Panc1 (cell line): ENCODE measurements at regions not wholly inside any gene's neighbourhood (a gene's known extent, or its start where the extent isn't known, plus 50 kb on each side); places are given as distances from the start of the nearest gene placed in this dataset.

Experiments
- ATAC-seq: fragments of 200-7000 bp; cut with Tn5 transposase; 2 replicates; pipeline ENCODE4 v1.9.1; 2020; ENCODE audit warnings: mild to moderate bottlenecking, moderate library complexity
- BruUV-seq: library from RNA; stranded (reverse); fragments of 400-500 nt; replicated peaks from 2 replicates; lab custom pipeline; 2021; lab: Mats Ljungman, UMichigan
- CTCF ChIA-PET: fragments of 300-600 bp; sonication (Branson Sonifier 250); formaldehyde crosslinking; loops from one replicate; lab custom pipeline; 2022; ENCODE audit warnings: antibody characterized with exemption; lab: Charles Lee
- POLR2A ChIA-PET: fragments of 300-600 bp; sonication (Branson Sonifier 250); formaldehyde crosslinking; loops from one replicate; lab custom pipeline; 2022; ENCODE audit warnings: antibody characterized with exemption; lab: Charles Lee
- DNase-seq: peaks from one replicate; pipeline ENCODE4 v3.0.0-alpha.2; 2010; ENCODE audit warnings: low read depth, low spot score
- H3K27ac ChIP-seq: 2 replicates; pipeline ENCODE4 v1.5.1; 2011; ENCODE audit warnings: mild to moderate bottlenecking, low read length, inconsistent platforms
- H3K27me3 ChIP-seq: fragments of 200-500 bp; sonication (Bioruptor generic); 2 replicates; pipeline ENCODE4 v1.6.0; 2014; ENCODE audit warnings: low read length, inconsistent platforms; ENCODE audit not compliant: control insufficient read depth, insufficient read depth
- H3K36me3 ChIP-seq: fragments of 200-500 bp; sonication (Bioruptor generic); 2 replicates; pipeline ENCODE4 v1.5.1; 2014; ENCODE audit warnings: inconsistent platforms, mild to moderate bottlenecking, low read length, moderate library complexity; ENCODE audit not compliant: control insufficient read depth, insufficient read depth
- H3K4me1 ChIP-seq: 2 replicates; pipeline ENCODE4 v1.5.1; 2011; ENCODE audit warnings: inconsistent platforms, mild to moderate bottlenecking, low read length, moderate library complexity; ENCODE audit not compliant: control insufficient read depth, insufficient read depth
- H3K4me3 ChIP-seq, 2 experiments: 2 replicates each; pipeline ENCODE4 v1.5.1; 2011 to 2012; ENCODE audit warnings: low read depth in 2 of 2, low read length in 2 of 2, mild to moderate bottlenecking in 2 of 2, inconsistent platforms in 1 of 2, moderate library complexity in 1 of 2
- H3K9me3 ChIP-seq: fragments of 200-500 bp; sonication (Bioruptor generic); 2 replicates; pipeline ENCODE4 v1.5.1; 2014; ENCODE audit warnings: low read depth, mild to moderate bottlenecking, inconsistent platforms, low read length, moderate library complexity; ENCODE audit not compliant: control insufficient read depth, insufficient read depth
- CTCF ChIP-seq: fragments of 450-650 bp; IDR thresholded peaks from 2 replicates; pipeline ENCODE4 v1.5.1; 2017; ENCODE audit warnings: mild to moderate bottlenecking
- POLR2AphosphoS5 ChIP-seq: IDR thresholded peaks from 2 replicates; pipeline ENCODE4 v1.6.1; 2012; ENCODE audit warnings: mild to moderate bottlenecking, low read depth, low read length, moderate library complexity
- REST ChIP-seq, 2 experiments: IDR thresholded peaks; 2 replicates each; pipeline ENCODE4 v1.6.1; 2011 to 2012; ENCODE audit warnings: low read depth in 2 of 2, control low read depth in 1 of 2, low read length in 1 of 2, mild to moderate bottlenecking in 1 of 2, moderate library complexity in 1 of 2; ENCODE audit not compliant: insufficient read depth in 1 of 2
- SIN3A ChIP-seq: IDR thresholded peaks from 2 replicates; pipeline ENCODE4 v1.6.1; 2012; ENCODE audit warnings: low read depth, mild to moderate bottlenecking, low read length, moderate library complexity, borderline replicate concordance; ENCODE audit not compliant: insufficient read depth
- TCF7L2 ChIP-seq: IDR thresholded peaks from 2 replicates; pipeline ENCODE4 v1.6.1; 2011; ENCODE audit warnings: mild to moderate bottlenecking, low read depth, low read length, inconsistent platforms
- in situ Hi-C: cut with HindIII; loops from 2 replicates; pipeline ENCODE4 v1.10.0; 2016; ENCODE audit warnings: low sequenced_read_pairs, low pct_unique_long_range_greater_than_20kb
- intact Hi-C: fragments of 100-400 bp; cut with micrococcal nuclease; formaldehyde crosslinking; loops from one replicate; pipeline ENCODE4 v1.10.0; 2022; ENCODE audit not compliant: unreplicated experiment

DNA sequence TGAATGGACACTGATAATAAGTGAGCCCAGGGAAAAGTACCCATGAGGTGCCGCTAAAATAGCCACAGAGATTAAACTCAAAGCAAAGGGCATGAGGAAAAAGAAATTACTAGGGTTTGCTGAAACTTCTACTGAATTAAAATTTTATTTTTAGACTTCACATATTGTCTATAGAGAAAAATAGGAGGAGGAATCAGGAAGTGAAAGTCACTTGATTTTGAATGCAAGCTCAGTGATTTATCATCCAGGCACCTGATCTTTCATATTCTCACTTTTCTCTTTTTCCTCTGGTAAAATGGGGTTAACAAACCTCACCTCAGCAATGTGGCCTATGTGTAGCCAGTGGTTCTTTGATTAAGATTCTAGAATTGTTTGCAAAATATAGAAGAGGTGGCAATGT, 479.8 kb downstream of the BCL11B start:
- TF ChIP-seq POLR2AphosphoS5 (no peak), CTCF (no peak), SIN3A (no peak), REST (IDR thresholded peaks at IDR 0.05; ENCODE audit: insufficient read depth in 1 of 2, low read depth in 2 of 2, low read length in 1 of 2) (no peak), TCF7L2 (no peak)
- H3K27me3 ChIP-seq: no peaks in the 10 kb centered on the region; the same call in 1 of the 2 replicates
- BruUV-seq: no TSS peak

GRCh38 chr14:98798099-98798498, 473.9 kb downstream of the BCL11B start:
- no peak for TF ChIP-seq POLR2AphosphoS5
- no peak for TF ChIP-seq TCF7L2
- TF ChIP-seq REST (IDR thresholded peaks at IDR 0.05; ENCODE audit: insufficient read depth in 1 of 2, low read depth in 2 of 2, low read length in 1 of 2): no peak
- TF ChIP-seq CTCF: no peak
- no peak for TF ChIP-seq SIN3A
- no peaks in the 10 kb centered on the region for H3K36me3 ChIP-seq
- no peaks in the 10 kb centered on the region for H3K9me3 ChIP-seq
- DNase-seq: no peak
- CTCF ChIA-PET: no interaction called here
- BruUV-seq: no TSS peak
- in situ Hi-C loops: no loop called here
- H3K4me3 ChIP-seq: no peak overlapping the region
- no peak overlapping the region for H3K27ac ChIP-seq
- intact Hi-C loops: no loop called here
- ATAC-seq: no peak
- POLR2A ChIA-PET: no interaction called here
- H3K4me1 ChIP-seq: no peaks in the 10 kb centered on the region
- no peaks in the 10 kb centered on the region for H3K27me3 ChIP-seq

More for the DNA sequence above, 479.8 kb downstream of the BCL11B start:
- POLR2A ChIA-PET: no interaction called here
- no peaks in the 10 kb centered on the region for H3K4me1 ChIP-seq
- in situ Hi-C loops (no loop called here), intact Hi-C loops (no loop called here)
- H3K4me3 ChIP-seq: no peak overlapping the region
- DNase-seq: no peak
- no peak overlapping the region for H3K27ac ChIP-seq
- CTCF ChIA-PET: no interaction called here
- H3K36me3 ChIP-seq: no peaks in the 10 kb centered on the region
- H3K9me3 ChIP-seq: no peaks in the 10 kb centered on the region
- no peak for ATAC-seq
